Mesendoderm (in vitro differentiated cells): ENCODE measurements at regions not wholly inside any gene's neighbourhood (a gene's known extent, or its start where the extent isn't known, plus 50 kb on each side); places are given as distances from the start of the nearest gene placed in this dataset.

ENCODE experiments used
- DNase-seq: peaks from one replicate; pipeline ENCODE4 v3.0.0; 2013
- H2AK5ac ChIP-seq: 2 replicates; pipeline ENCODE4 v1.6.1; 2013; ENCODE audit warnings: low read length, inconsistent platforms
- H2BK120ac ChIP-seq: 2 replicates; pipeline ENCODE4 v1.6.1; 2013; ENCODE audit warnings: low read depth, mild to moderate bottlenecking, low read length, moderate library complexity, mixed read lengths
- H2BK15ac ChIP-seq: replicated peaks from 2 replicates; pipeline ENCODE4 v1.6.1; 2013; ENCODE audit warnings: low read depth, mild to moderate bottlenecking, moderate library complexity
- H2BK5ac ChIP-seq: 2 replicates; pipeline ENCODE4 v1.6.1; 2013; ENCODE audit warnings: low read length, inconsistent platforms
- H3K18ac ChIP-seq: 2 replicates; pipeline ENCODE4 v1.6.1; 2013; ENCODE audit warnings: mild to moderate bottlenecking, low read length, mixed read lengths
- H3K23ac ChIP-seq: one replicate; pipeline ENCODE4 v1.6.1; 2013; ENCODE audit warnings: low read length
- H3K27ac ChIP-seq: 2 replicates; pipeline ENCODE4 v1.5.1; 2013; ENCODE audit warnings: low read depth, mild to moderate bottlenecking, inconsistent platforms, low read length, moderate library complexity
- H3K27me3 ChIP-seq: 2 replicates; pipeline ENCODE4 v1.6.1; 2013; ENCODE audit warnings: low read length, control low read depth, mild to moderate bottlenecking, inconsistent platforms; ENCODE audit not compliant: insufficient read depth, poor library complexity
- H3K36me3 ChIP-seq: 2 replicates; pipeline ENCODE4 v1.6.1; 2013; ENCODE audit warnings: low read length, inconsistent platforms; ENCODE audit not compliant: control insufficient read depth, insufficient read depth
- H3K4ac ChIP-seq: one replicate; pipeline ENCODE4 v1.6.1; 2013; ENCODE audit warnings: low read depth, mild to moderate bottlenecking, low read length, moderate library complexity
- H3K4me1 ChIP-seq: 2 replicates; pipeline ENCODE4 v1.6.1; 2013; ENCODE audit warnings: low read depth, low read length, inconsistent platforms; ENCODE audit not compliant: control insufficient read depth
- H3K4me2 ChIP-seq: 2 replicates; pipeline ENCODE4 v1.6.1; 2013; ENCODE audit warnings: low read length
- H3K4me3 ChIP-seq: 2 replicates; pipeline ENCODE4 v1.5.1; 2013; ENCODE audit warnings: mild to moderate bottlenecking, low read length
- H3K56ac ChIP-seq: one replicate; pipeline ENCODE4 v1.6.1; 2013; ENCODE audit warnings: low read length
- H3K79me1 ChIP-seq: 2 replicates; pipeline ENCODE4 v1.6.1; 2013; ENCODE audit warnings: low read length, inconsistent platforms
- H3K79me2 ChIP-seq: 2 replicates; pipeline ENCODE4 v1.6.1; 2013; ENCODE audit warnings: mild to moderate bottlenecking, low read length; ENCODE audit not compliant: control insufficient read depth, insufficient read depth
- H3K9ac ChIP-seq: 2 replicates; pipeline ENCODE4 v1.6.1; 2013; ENCODE audit warnings: low read length, inconsistent platforms
- H4K5ac ChIP-seq: one replicate; pipeline ENCODE4 v1.6.1; 2013; ENCODE audit warnings: low read length
- H4K8ac ChIP-seq: one replicate; pipeline ENCODE4 v1.6.1; 2013; ENCODE audit warnings: low read depth, mild to moderate bottlenecking, control low read depth, low read length, moderate library complexity
- WGBS: extraction: QIAGEN DNeasy Blood & Tissue Kit; methylation state at CpG from one replicate; pipeline ENCODE4 v1.1.7; 2013; ENCODE audit warnings: low lambda C conversion rate, missing lambda C conversion rate; ENCODE audit not compliant: insufficient coverage; ENCODE audit errors: extremely low coverage; 5-methylcytosine and 5-hydroxymethylcytosine counted together

GRCh38 chr20:60288945-60289344 lies 330.7 kb downstream of the CDH26 start:
- WGBS, result no CpG with 5 or more reads among the region's 2 CpGs
- Histone ChIP-seq H4K5ac (no peak overlapping the region), H3K9ac (no peak overlapping the region), H3K18ac (no peak overlapping the region), H4K8ac (no peak overlapping the region), H2BK5ac (no peak overlapping the region), H3K27me3 (no peaks in the 10 kb centered on the region), H3K79me1 (no peaks in the 10 kb centered on the region), H3K4me2 (no peak overlapping the region), H3K79me2 (no peaks in the 10 kb centered on the region), H3K36me3 (no peaks in the 10 kb centered on the region), H3K4ac (no peak overlapping the region), H2BK120ac (no peak overlapping the region), H3K56ac (no peak overlapping the region), H2BK15ac (no peak overlapping the region), H3K27ac (no peak overlapping the region), H3K23ac (no peak overlapping the region), H3K4me1 (no peaks in the 10 kb centered on the region), H2AK5ac (no peak overlapping the region), H3K4me3 (no peak overlapping the region)
- no peak for DNase-seq

GRCh38 chr20:60292001-60292520 lies 333.8 kb downstream of the CDH26 start:
- Histone ChIP-seq H3K18ac (no peak overlapping the region), H2BK5ac (no peak overlapping the region), H3K4me3 (no peak overlapping the region), H3K4me1 (no peaks in the 10 kb centered on the region), H3K27ac (no peak overlapping the region), H3K27me3 (no peaks in the 10 kb centered on the region), H3K4ac (no peak overlapping the region), H2BK15ac (no peak overlapping the region), H2BK120ac (no peak overlapping the region), H4K5ac (no peak overlapping the region), H3K79me2 (no peaks in the 10 kb centered on the region), H3K23ac (no peak overlapping the region), H4K8ac (no peak overlapping the region), H3K56ac (no peak overlapping the region), H2AK5ac (no peak overlapping the region), H3K9ac (no peak overlapping the region), H3K36me3 (no peaks in the 10 kb centered on the region), H3K4me2 (no peak overlapping the region), H3K79me1 (no peaks in the 10 kb centered on the region)
- WGBS, result no CpG with 5 or more reads among the region's 5 CpGs
- no peak for DNase-seq

- Histone ChIP-seq H3K18ac (no peak overlapping the region), H2BK120ac (no peak overlapping the region), H3K27ac (no peak overlapping the region), H3K4me1 (no peaks in the 10 kb centered on the region), H4K5ac (no peak overlapping the region), H3K4me2 (no peak overlapping the region), H2BK5ac (no peak overlapping the region), H4K8ac (no peak overlapping the region), H3K9ac (no peak overlapping the region), H3K27me3 (no peaks in the 10 kb centered on the region), H3K56ac (no peak overlapping the region), H3K23ac (no peak overlapping the region), H3K4me3 (no peak overlapping the region), H2BK15ac (no peak overlapping the region), H3K79me1 (no peaks in the 10 kb centered on the region), H3K4ac (no peak overlapping the region), H3K36me3 (no peaks in the 10 kb centered on the region), H3K79me2 (no peaks in the 10 kb centered on the region), H2AK5ac (no peak overlapping the region)
- DNase-seq, result no peak
- WGBS, result no CpG with 5 or more reads among the region's 8 CpGs
Observed at GRCh38 chr20:60294632-60295031, 336.4 kb downstream of the CDH26 start.

GRCh38 chr20:60295214-60295613 lies 337.0 kb downstream of the CDH26 start:
- Histone ChIP-seq H3K4me3 (no peak overlapping the region), H4K8ac (no peak overlapping the region), H3K36me3 (no peaks in the 10 kb centered on the region), H2BK5ac (no peak overlapping the region), H3K23ac (no peak overlapping the region), H3K4ac (no peak overlapping the region), H2BK15ac (no peak overlapping the region), H3K9ac (no peak overlapping the region), H4K5ac (no peak overlapping the region), H3K18ac (no peak overlapping the region), H2BK120ac (no peak overlapping the region), H3K4me2 (no peak overlapping the region), H3K4me1 (no peaks in the 10 kb centered on the region), H3K27me3 (no peaks in the 10 kb centered on the region), H3K56ac (no peak overlapping the region), H3K27ac (no peak overlapping the region), H2AK5ac (no peak overlapping the region), H3K79me2 (no peaks in the 10 kb centered on the region), H3K79me1 (no peaks in the 10 kb centered on the region)
- DNase-seq, result no peak
- no CpG with 5 or more reads among the region's 2 CpGs for WGBS

DNA sequence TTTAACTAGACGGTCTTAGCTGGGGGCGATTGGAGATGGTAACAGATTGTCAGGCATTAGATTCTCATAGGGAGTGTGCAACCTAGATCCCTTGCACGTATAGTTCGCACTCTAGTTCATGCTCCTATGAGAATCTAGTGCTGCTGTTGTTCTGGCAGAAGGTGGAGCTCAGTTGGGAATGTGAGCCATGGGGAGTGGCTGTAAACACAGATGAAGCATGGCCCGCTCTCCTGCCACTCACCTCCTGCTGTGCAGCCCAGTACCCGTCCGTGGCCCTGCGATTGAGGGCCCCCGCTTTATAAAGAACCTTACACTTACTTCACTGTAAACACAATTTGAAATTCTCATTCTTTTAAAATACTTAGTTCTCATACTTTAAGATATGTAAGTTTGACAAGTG lies 339.4 kb downstream of the CDH26 start:
- WGBS, result no CpG with 5 or more reads among the region's 9 CpGs
- no peaks in the 10 kb centered on the region for H3K79me1 ChIP-seq

GRCh38 chr20:60298647-60299046 lies 340.4 kb downstream of the CDH26 start:
- no peak overlapping the region for H3K9ac ChIP-seq
- H3K27ac ChIP-seq, result no peak overlapping the region
- H3K79me2 ChIP-seq, result no peaks in the 10 kb centered on the region
- H3K79me1 ChIP-seq, result no peaks in the 10 kb centered on the region
- H2BK5ac ChIP-seq, result no peak overlapping the region
- no peak overlapping the region for H4K5ac ChIP-seq
- no peak overlapping the region for H2AK5ac ChIP-seq
- no peak overlapping the region for H3K4me2 ChIP-seq
- H3K27me3 ChIP-seq, result no peaks in the 10 kb centered on the region
- no peak overlapping the region for H4K8ac ChIP-seq
- no peak for DNase-seq
- no peak overlapping the region for H3K4ac ChIP-seq
- H2BK15ac ChIP-seq, result no peak overlapping the region
- no peak overlapping the region for H3K56ac ChIP-seq
- no peak overlapping the region for H3K18ac ChIP-seq
- no peaks in the 10 kb centered on the region for H3K36me3 ChIP-seq
- H3K4me3 ChIP-seq, result no peak overlapping the region
- no peak overlapping the region for H2BK120ac ChIP-seq
- WGBS, result no CpG with 5 or more reads among the region's 5 CpGs
- no peak overlapping the region for H3K23ac ChIP-seq
- no peaks in the 10 kb centered on the region for H3K4me1 ChIP-seq

More for the DNA sequence above, 339.4 kb downstream of the CDH26 start:
- H3K9ac ChIP-seq, result no peak overlapping the region
- H3K4me3 ChIP-seq, result no peak overlapping the region
- H3K56ac ChIP-seq, result no peak overlapping the region
- no peak overlapping the region for H2BK5ac ChIP-seq
- H3K27ac ChIP-seq, result no peak overlapping the region
- DNase-seq, result no peak
- H4K8ac ChIP-seq, result no peak overlapping the region
- H2AK5ac ChIP-seq, result no peak overlapping the region
- no peak overlapping the region for H3K18ac ChIP-seq
- no peak overlapping the region for H3K23ac ChIP-seq
- no peak overlapping the region for H2BK15ac ChIP-seq
- no peak overlapping the region for H3K4ac ChIP-seq
- no peaks in the 10 kb centered on the region for H3K36me3 ChIP-seq
- no peak overlapping the region for H2BK120ac ChIP-seq
- H3K4me1 ChIP-seq, result no peaks in the 10 kb centered on the region
- no peaks in the 10 kb centered on the region for H3K27me3 ChIP-seq
- no peak overlapping the region for H3K4me2 ChIP-seq
- no peaks in the 10 kb centered on the region for H3K79me2 ChIP-seq
- H4K5ac ChIP-seq, result no peak overlapping the region
